GM19455 (cell line): ENCODE measurements at regions not wholly inside any gene's neighbourhood (a gene's known extent, or its start where the extent isn't known, plus 50 kb on each side); places are given as distances from the start of the nearest gene placed in this dataset.
"Not testable (repeated sequence)": the region's sequence is repeated elsewhere in the genome, so short reads cannot be mapped to it uniquely, and the experiment has no call there.

Experiments
- ATAC-seq: cut with Tn5 transposase; IDR thresholded peaks from one replicate; pipeline ENCODE4 v1.9.1; 2021; ENCODE audit not compliant: unreplicated experiment

DNA sequence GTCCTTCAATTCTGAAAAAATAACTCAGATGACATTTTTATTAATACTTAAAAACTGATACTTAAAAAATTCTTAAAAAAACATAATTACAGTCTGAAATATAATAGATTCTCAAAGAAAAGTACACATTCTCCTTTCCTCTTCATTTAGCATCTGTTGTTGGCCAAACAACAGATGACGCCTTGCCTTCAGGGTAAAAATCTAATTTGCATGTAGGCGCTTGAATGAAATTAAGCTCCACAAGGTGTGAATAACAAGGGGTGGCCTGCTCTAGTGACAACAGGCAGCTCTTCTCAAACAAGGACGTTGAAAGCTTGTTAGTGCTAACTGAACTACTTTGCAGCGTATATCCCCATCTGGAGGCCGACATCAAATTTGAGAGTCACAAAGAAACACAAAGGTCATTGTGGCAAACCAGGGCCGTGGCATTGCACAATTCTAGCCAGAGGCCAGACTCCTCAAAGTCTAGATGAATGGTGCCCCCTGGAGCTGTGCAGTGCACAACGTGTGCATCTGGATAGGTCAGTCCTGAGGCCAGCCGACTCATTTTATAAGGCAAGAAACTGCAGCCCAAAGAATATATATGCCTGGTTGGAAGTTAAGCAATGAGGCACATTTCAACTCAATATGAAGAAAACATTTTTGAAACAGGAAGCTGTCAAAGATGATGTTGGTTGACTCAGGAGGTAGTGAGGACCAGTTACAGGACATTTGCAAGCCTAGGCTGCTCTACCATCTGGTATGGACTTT is 459.2 kb upstream of the RUNX1 start:
- ATAC-seq = no peak

DNA sequence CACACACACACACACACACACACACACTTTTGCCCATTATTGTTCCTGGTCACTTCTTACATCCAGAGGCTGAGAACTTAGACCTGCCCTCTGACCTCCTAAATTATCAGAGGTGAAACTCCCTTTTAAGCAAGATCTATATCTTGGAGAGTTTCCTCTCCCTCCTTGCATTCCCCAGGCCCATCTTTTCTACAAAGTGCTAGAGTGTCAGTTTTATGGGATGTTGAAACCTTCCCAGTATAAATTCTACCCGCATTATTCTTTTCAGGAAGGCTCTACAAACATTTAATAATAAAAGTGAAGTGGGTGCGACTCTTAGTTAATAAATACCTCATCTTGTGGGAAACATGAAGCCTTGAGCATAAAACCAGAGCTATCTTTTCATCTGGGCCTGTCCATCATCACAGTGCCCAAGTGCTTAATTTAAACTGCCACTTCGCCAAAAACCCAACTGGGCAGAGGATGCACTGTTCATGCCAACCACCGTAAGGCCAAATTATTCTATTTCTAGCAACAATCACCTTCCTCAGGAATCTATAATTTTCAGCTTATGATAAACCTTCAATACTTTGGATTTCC is 458.2 kb upstream of the RUNX1 start:
- no peak for ATAC-seq

DNA sequence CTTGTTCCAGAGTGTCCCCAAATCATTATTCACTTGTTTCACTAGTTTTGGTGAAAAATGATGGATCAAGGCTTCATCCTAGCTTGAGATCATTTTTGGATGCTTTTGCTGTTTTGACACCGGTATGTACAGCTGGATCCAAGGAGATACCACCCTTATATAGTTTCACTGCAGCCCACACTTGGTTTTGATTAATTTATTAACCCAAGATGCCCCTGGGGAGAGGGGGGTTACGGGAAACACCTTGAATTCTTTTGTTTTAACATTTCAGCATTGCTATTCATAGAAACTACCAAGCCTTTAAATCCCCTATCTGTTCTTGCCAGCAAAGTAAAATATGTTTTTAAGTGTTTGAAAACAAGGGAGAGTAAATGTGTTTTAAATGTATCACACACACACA is 457.7 kb upstream of the RUNX1 start:
- ATAC-seq = no peak

DNA sequence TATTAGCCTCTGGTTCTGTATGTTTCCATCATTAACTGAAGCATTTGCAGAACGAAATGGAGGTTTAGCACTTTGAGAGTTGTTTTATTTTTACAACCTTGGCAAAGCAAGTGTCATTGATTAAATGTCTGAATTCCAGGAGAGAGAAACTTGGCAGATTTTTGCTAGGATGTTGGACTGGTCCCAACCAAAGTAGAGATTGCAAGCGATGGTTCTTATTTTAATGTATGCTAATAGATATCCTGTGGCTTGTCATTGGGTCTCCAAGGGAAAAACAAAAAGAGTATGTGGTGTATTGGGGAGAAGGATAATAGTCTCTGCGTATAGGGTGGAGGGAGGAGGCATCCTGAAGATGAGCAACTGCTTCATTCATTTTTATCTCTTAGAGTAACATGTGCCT is 457.2 kb upstream of the RUNX1 start:
- no peak for ATAC-seq

DNA sequence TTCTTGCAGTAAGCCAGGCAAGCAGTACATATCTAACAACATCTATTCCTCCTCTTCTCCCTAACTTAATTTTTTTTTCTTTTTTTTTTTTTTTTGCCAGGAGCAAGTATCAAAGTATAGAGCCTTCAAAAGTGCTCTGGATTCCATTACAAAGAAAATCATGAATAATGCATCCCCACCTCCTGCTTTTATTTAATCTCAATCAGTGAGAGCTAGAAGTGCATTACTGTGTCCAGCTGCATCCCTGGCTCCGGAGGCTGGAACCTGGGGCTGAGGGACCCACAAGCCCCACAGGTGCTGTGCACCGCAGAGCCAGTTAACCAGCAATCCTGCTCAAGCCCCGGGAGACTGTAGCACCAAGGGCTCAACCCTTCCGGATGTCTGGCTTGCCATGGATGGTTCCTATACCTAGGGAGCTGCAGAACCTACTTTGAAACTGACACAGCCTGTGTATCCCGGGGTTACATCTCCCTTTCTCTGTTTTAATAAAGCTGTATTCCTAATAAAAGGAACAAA is 455.9 kb upstream of the RUNX1 start:
- no peak for ATAC-seq

DNA sequence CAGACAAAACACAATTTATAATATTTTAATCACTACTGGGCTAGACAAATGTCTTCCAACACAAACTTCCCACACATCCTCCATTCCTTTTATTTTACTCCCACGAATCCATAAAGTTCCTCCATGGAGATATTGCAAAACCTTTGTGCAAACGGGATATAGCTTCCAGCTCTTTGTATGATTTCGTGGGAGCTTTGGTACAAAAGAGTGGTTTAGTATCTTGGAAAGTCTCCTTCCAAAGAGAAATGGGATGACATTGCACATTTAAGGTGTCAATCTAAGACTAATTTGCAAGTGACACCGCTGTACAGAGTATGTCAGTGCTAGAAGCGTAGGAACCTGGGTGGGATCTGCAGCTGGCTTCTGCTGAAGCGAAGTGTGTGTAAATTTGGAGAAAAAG is 455.2 kb upstream of the RUNX1 start:
- no peak for ATAC-seq

DNA sequence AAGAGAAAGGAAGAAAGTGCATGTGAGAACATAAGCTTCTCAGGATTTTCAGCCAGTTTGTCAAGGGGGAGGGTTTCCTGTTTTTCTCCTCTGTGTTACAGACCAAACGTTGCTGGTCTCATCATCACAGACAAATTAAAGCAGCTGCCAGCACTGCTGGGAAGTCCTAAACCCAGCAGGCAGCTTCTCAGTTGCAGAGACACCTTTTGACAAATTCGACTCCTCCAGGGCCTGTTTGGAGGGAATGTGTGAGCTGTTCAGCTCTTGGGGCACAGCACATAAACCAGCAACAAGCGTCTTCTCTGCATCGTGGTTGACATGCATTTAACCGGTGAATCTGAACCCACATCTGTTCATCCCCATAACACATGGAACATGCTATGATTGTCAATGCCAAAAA is 454.6 kb upstream of the RUNX1 start:
- no peak for ATAC-seq

DNA sequence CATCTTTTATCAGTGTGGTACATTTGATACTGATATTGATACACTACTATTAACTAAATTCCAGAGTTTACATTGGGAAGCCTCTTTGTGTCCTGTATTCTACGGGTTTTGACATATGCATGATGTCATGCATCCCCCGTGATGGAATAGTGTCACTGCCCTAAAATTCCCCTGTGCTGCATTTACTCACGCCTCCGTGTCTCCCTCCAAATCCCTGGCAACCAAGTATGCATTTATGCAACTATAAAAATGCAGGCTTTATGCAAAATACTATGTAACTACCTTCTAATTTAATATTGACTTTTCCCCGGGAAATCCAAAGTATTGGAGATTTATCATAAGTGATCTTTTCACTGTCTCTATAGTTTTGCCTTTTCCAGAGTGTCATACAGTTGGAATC is 453.7 kb upstream of the RUNX1 start:
- no peak for ATAC-seq

DNA sequence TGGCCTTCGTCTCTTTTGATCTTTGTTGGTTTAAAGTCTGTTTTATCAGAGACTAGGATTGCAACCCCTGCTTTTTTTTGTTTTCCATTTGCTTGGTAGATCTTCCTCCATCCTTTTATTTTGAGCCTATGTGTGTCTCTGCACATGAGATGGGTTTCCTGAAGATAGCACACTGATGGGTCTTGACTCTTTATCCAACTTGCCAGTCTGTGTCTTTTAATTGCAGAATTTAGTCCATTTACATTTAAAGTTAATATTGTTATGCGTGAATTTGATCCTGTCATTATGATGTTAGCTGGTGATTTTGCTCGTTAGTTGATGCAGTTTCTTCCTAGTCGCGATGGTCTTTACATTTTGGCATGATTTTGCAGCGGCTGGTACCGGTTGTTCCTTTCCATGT is 448.4 kb upstream of the RUNX1 start:
- not testable (repeated sequence) for ATAC-seq

DNA sequence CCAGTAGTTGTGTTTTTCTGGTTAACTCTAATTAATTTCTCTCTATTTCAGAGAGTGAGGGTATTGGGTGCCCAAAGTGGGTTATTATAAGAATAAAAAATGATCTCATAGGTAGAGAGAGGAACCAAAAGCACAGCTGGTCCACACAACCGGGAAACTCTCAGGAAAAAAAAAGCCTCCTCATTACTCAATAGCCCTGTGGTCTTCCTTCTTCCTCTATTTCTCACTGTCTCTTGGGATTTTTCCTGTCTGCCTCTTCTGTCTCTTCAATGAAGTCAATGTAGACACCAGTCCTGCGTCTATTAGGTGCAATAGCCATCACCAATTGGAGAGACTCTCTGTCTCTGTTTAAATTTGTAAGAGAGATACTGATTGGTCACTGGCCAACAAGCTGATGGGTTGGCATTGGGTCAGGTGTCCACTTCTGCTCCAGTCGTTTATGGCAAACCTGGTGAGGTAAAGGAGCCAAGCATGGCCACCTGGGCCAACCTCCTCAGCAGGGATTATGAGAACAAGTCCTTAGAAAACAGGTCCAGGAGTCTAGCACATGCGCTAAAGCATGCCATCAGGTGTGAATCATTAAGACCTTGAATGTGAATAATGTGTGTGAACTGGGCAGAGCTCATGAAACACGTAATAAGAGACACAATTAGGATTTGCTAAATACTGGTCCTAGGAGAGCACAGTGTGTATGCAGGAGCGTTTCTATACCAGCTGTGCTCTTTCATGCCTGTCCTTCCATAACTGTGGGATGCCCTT is 443.0 kb upstream of the RUNX1 start:
- ATAC-seq = no peak

DNA sequence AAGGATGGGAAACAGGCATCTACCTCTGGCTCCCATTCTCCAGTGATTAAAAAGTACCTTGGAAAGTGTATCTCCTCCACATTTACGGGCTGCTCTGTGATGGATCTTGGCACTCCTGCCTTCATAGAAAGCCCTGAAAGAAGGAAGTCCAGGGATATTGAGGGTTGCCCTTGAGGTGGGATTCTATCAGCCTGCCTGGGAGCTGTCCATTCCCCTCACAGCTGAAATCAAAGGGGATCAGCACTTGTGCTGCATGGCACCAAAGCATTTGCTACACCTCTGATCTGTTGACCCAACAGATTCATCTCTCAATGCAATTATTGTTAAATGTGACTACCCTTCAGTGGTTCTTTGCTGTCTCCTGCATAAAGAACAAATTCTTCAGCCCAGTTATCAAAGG is 442.0 kb upstream of the RUNX1 start:
- no peak for ATAC-seq

DNA sequence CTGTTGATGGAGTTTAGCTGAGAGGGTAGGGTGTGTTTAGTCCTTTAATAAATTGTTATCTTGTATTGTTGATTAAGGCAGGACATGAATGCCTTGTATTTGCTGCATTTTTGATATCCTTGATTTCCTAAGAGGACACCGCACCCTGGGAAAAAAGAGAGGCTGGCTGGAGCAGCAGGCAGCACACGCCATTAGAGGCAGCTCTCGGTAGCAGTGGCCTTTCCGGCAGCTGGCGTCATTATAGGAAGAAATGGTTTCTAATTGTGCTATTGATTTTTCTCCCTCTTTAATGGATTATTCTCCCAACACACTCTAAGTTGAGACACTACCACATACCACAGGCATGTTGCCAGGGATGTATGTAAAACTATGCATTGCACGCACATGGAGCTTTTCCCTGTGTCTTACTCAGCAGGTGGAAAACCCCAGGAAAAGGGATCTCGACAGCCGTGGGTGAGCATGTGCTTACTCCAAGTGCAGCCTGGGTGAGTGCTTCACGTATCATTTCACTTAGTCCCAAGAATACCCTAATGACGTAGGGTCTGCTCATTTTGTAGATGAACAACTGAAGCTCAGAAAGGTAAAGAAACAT is 440.4 kb upstream of the RUNX1 start:
- ATAC-seq = no peak

DNA sequence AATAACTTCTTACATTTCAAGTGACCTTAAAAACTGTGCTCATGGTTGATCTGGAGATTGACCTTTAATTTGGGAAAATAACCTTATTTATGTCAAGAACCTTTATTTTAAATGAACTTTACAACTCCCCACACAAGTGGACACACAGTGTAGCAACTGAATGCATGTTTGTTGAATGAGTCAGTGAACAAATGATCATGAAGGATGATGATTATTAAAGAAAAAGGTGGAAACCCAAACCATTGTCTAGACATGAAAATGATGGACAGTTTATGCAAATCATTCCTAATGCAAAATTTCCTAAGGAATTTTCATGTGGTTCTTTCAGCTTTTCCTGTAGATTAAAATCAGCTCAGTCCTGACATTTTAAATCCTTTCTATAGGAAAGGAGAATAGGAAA is 439.8 kb upstream of the RUNX1 start:
- no peak for ATAC-seq

DNA sequence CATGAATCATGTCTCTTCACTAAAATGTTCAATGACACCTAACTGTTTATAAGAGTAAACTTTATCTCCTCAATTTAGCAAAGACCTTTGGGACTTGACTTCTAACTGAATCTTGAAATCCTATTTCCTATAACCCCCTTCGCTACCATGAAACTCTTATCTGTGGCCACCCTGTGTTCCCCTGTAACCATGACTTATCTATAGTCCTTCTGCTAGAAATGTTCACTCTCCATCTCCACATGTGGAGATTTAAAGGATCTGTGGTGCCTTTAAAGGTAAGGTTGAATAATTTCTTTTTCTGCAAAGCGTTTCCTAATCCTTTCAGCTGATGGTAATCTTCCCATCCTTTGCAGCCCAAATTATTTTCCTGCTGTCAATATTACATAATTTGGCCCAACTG is 436.3 kb upstream of the RUNX1 start:
- ATAC-seq = no peak

DNA sequence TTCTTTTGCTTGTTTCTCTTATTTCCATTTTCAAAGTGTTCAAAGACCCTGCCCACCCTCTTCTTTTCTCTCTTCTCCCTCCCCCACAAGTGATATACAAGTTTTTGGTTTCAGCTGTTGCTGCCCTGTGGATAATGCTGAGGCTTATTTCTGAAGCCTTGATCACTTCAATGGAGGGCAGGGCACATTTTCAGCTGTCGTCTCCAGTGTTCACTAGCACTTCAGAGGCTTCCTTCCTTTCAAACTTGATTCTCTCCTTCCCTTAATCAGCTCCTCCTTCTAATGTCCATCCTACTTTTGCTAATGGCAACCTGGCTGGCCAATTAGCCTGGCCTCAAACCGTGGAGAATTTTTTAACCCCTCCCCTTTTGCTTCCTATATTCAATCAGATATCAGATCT is 435.7 kb upstream of the RUNX1 start:
- no peak for ATAC-seq

DNA sequence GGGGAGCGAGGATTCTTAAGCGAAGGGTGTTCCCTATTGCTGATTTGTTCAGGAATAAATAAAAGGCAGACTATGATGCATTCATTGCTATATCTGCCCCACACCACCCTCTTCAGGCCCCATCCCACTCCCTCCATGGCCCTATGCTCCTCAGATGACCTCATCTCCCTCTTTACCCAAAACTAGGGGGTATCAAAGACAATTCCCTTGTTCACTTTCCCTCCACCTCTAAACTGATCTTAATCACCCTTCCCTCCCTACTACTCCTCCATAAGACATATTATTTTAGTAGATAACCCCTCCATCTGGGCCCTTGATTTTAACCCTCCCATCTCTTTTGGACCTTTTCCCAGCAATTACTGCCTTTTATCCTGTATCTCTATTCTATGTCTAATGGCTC is 434.9 kb upstream of the RUNX1 start:
- ATAC-seq = no peak

DNA sequence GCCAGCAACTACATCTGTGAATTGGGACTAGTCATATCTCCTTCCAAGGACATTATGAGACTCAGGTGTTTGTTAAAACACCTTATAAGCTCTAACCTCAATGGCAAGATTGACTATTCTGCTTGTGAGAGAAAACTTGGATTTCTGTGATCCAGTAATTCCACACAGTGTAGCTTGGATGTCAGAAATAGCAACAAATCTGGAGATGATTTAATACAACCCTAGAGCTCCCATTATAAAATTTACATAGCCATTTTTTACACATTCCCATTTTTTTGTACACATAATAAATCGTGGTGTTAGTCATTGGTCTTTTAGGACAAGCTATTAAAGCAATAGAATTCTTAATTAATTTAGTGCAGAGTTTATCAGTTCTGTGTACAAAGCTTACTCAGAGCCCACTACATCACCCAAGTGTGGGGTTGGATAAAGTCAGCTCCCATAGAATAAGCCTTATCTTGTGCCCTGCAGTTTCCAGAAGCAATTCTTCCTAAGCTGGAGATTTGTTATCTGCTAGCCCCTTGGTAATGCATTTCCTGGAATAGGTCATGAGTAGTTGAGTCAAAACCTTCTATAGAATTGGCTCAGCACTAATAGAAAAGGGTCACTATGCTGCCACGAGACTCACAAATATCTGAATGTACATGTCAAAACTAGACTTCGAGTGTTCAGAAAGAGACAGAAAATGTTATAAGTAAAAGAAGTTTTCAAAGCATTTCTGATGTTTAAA is 434.0 kb upstream of the RUNX1 start:
- no peak for ATAC-seq

DNA sequence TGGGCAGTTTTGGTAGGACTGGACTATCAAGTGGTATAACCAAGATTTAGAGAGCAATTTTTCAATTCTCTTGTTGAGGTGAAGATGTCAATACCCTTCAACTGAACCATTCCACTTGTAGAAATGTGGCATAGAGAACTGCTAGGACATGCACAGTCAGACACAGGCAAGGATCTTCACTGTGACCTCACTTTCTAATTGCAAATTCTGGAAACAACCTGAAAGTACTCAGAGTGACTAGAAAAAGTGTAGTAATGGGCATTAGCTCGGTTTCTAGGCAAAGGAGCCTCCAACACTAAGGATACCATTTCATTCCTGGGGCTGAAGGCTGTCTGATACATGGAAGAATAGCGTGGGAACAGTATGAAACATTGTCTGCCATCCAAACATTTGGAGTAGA is 433.0 kb upstream of the RUNX1 start:
- ATAC-seq = no peak

DNA sequence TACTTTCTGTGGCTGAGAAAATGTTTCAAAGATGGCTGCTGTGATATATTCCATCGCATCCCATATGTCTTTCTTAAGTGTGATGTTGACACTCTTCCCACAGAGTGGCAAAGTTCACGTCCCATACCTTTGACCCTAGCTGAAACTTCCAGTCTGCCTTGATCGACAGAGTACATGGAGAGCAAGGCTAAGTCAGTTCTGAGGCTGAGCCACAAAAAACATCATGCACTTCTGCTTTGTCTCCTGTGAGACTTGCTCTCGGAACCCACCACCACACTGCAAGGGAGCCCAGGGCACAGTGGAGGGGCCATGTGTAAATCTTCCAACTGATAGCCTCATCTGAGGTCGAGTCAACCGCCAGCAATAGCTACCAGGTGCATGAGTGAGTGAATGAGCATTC is 431.9 kb upstream of the RUNX1 start:
- ATAC-seq = no peak

DNA sequence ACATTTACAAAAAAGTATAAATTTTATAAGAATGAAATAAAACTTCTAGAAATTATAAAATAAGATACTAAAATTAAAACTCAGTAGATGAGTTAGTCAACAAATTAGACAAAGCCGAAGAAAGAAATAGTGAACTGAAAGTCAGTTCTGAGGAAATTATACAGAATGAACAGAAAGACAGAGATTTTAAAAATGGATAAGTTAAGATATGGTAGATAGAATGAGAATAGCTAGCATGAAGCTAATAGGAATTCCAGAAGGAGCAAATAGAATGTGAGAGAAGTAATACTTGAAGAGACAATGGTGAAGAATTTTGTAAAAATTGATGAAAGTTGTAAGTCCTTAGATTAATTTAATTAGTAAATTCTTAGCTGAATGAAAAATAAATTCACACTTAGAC is 430.4 kb upstream of the RUNX1 start:
- ATAC-seq = no peak

DNA sequence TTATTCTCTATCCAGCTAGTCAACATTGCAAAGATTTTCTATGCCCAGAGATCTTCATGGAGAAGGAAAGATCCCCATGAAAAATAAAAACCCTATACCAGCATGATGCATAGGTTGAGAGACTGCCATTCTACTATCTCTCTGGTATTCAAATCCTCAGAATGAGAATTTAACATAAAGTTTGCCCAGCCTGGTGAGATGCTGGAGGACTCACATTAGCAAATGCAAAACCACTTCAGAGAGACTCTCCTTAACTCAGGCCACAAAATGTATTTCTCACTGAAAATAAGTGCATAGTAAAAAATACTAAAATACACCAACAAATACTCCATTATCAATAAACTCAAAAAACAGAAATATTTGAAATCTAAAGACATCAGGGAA is 430.0 kb upstream of the RUNX1 start:
- no peak for ATAC-seq
